ENCODE measurements at regions not wholly inside any gene's neighbourhood (a gene's known extent, or its start where the extent isn't known, plus 50 kb on each side); places are given as distances from the start of the nearest gene placed in this dataset.

DNA sequence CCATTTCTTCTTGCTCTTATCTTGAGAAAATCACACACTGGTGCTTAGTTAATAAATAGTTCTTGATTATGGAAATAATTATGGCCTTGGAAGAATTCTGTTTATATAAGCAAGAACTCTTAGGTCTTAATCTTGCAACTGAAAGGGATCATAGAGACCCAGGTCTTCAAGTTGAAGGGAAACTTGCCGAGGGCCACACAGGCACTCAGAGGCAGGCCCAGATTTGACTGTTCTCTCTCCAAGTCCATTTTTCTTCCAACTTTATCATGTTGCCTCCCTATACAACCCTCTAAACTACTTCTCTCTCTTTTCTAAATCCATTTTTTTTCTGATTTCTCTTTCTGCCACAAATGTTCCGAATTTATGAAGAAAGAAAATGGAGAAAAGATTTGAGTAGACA lies 94.5 kb upstream of the RMDN2 start:
- H3K27ac ChIP-seq = no peak overlapping the region
- no peak for DNase-seq (ENCODE audit: low read depth, low spot score)

DNA sequence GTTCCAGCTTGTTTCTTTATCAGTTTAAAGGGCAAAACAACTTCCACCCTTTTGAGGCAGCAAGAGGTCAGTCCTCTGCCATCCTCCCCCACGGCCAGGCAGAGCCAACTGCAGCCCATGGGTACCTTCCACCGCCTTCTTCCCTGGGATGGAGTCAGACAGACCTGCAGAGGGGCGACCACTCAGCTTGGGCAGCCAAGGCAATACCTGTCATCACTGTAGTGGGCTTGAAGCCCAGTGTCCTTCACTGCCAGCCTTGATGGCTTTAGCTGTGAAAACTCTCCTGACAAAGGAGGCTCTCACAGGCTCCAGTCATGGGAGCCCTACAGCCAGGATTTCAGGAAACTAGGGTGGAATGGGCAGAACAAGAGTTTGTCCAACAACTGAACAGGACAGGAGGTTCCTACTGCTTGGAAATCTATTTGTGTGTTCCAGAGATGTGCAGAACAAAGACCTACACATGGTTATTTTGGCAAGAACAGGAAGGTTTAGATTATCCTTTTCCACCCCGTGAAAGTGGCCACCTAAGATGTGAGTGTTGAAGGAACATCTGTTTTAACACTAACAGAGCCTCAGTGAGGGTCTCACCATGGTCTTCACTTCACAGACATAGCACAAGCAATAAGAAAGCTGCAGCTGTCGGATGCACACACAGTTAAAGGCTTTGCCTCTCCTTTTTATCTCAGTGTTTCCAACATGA lies 93.9 kb upstream of the RMDN2 start:
- no peak overlapping the region for H3K27ac ChIP-seq
- no peak for DNase-seq (ENCODE audit: low read depth, low spot score)

DNA sequence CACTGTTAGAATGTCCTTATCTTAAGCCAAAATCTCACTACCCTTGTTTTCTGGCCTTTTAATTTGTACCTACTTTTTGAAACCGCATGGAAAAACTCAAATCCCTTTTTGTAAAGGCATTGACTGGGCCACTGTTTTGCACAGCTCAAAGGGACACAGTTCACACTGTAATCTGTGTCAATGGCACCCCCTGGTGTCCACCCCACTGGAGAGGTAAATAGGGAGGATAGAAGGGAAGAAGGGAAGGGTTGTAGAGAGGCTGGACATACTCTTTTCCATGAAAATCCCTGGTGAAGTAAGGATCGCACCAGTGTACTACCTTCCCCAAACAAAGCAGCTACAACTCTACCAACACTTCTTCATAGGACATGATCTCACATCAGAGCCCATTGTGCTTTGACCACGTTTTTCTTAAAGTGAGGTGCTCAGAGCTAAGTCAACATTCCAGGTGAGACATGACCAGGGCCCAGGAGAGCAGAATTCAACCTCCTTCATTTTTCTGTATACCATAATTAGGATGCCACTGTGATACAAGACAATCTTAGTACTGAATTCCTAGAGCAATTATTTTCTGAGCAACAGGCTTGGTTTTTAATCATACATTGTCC lies 92.4 kb upstream of the RMDN2 start:
- DNase-seq (ENCODE audit: low read depth, low spot score) = no peak
- H3K27ac ChIP-seq = no peak overlapping the region

DNA sequence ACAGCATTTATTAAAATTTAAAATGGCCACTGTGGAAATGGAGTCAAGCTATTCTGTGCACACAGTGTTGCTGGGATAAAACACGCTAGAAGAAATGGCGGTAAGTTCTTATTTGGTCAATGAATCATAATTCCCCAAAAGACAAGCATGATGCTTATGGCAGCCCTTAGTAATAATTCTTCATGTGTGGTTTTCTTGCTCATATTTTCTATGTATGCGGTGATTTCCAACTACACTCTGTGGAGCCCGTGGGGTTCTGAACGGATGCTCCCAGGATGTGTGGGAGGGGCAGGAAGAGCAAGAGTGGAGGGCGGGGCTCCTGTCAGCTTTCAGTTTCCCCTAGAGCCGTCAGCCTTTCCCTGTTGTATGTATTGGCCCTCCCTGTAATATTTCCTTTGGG lies 91.7 kb upstream of the RMDN2 start:
- no peak for DNase-seq (ENCODE audit: low read depth, low spot score)
- H3K27ac ChIP-seq = no peak overlapping the region

DNA sequence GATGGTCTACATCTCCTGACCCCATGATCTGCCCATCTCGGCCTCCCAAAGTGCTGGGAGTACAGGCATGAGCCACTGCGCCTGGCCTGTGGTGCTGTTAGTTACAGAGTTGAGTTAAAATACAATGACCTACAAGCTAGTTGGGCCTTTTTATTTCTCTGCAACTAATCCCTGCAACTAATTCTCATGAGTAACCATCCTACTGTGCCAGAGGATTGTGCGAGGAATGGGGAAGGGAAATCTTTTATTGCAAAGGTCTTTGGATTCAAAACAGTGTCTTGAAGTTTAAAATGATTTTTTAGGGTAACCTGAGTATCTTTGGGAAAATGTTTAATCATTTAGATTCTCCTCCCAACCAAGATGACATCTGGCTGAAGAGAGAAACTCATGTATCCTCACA lies 88.8 kb upstream of the RMDN2 start:
- DNase-seq (ENCODE audit: low read depth, low spot score) = no peak
- no peak overlapping the region for H3K27ac ChIP-seq

DNA sequence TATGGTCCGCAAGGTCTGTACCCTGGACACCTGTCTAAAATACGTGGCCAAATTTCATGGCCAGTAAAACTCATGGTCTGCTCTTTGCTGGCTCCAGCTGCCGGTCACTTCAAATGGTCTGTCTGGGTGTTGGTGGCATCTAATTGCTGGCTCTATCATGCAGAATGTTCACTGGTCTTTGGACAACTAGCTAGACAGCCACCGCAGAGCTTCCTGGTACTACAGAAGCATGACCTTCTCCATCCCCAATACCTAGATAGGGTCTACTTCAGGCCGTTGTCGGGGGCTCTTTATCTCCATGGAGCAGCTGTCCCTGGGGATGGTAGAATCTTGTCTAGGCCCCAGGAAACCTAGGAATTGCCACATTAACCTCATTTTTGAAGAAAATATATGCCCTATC lies 88.4 kb upstream of the RMDN2 start:
- no peak for DNase-seq (ENCODE audit: low read depth, low spot score)
- H3K27ac ChIP-seq = no peak overlapping the region

DNA sequence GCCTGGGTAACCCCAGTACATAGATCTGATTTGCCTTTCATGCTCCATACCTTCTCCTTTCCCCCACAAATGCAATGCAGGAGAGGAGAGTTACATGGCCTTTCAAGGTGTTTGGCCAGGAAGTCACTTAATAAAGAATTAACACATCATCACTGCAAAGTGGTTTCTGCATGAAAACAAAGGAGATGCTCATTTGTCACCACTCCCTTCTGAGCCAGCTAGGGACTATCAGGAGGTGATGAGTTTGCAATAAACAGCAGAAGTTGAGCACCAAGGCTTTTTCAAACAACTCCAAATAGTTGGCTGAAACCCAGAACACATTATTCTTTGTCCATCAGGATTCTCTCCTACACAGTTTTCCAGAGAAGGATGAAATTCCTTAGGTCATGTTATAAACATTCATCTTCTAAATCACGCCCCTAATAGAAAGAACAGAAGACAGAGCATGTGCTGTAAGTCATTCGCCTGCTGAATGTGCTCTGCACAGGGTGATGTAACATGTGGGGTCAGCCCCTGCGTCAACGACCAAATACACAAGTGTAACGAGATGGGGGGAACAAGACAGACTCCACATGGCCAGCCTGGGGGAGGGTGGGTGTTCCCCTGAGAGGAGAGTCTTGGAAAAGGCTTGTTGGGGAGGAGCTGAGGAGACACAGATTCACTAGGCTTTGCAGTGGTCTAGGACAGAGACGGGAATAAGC lies 87.3 kb upstream of the RMDN2 start:
- H3K27ac ChIP-seq = no peak overlapping the region
- no peak for DNase-seq (ENCODE audit: low read depth, low spot score)

DNA sequence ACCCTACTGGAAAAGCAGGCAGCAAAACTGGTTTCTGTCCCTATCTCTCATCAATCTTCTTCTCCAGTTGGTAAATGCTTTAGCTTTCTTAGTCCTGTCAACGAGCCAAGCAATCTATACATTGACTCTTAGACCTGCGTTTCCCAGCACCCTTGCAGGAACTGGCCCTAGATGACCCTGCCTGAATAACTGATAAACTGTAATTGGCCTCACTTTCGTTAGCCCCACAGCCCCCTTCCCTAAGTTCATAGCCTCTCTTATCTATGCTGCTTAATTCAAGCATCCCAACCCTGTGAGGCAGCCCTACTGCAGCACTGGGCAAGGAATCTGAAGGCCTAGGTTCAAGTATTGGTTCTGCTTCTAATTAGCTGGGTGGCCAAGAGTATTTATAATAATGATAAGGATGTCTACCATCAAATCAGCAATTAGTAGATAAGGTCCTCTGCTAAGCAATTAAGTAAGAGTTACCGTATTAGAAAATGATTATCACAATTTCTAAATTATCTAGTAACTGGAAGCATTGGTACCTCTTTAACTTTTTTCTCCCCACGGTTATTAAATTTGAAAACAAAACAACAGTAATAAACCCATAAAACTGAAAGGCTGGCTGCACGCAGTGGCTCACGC lies 86.4 kb upstream of the RMDN2 start:
- H3K27ac ChIP-seq = no peak overlapping the region
- DNase-seq (ENCODE audit: low read depth, low spot score) = no peak

DNA sequence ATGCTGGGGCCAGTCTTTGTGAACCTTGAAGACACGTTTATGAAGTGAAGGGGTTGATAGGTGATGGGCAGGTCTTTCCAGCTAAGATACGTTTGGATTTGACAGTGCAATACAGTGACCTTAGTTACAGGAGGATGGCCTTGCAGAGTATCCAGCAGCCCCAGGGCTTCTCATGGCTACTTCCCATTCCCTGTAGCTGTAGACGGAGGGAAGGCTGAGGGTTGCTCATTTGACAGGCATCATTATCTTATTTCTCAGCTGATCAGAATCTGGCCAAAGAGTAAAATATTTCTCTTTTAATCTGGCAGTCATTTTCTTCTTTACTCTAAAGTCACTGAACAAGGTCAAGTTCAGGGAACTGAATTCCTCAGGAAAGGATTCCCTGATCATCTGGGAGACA lies 85.1 kb upstream of the RMDN2 start:
- H3K27ac ChIP-seq = no peak overlapping the region
- no peak for DNase-seq (ENCODE audit: low read depth, low spot score)

DNA sequence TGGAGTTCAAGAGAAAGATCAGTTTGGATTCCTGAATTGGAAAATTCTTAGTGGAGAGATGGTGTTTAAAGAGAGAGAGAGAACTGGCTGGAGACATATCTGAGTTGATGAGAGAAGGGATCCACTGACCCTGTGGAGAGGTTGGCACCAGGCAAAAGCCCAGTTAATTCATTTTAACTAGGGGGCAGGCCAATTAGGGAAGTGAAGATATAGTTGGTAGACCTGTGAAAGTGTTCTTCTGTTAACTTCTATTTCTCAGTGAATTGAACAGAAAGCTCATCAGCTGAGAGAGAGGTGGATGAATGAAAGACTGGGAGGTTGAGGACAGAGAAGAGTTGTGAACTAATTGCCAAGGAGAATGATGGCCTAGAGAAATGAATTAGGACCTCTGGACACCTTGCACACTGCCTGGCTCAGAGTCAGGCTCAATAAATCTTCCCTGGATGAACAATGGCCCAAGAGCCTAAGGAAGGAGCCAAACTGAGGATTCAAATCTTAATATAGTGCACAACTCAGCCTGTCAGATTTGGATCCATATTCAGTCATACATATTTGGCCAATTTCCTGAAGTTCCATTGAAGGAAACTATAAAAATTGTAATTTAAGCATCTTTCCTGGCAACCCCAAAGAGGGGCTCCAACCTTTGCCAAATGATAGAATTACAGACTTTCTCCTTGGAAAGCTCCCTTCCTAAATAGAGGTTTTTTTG lies 82.2 kb upstream of the RMDN2 start:
- H3K27ac ChIP-seq = no peak overlapping the region
- no peak for DNase-seq (ENCODE audit: low read depth, low spot score)

DNA sequence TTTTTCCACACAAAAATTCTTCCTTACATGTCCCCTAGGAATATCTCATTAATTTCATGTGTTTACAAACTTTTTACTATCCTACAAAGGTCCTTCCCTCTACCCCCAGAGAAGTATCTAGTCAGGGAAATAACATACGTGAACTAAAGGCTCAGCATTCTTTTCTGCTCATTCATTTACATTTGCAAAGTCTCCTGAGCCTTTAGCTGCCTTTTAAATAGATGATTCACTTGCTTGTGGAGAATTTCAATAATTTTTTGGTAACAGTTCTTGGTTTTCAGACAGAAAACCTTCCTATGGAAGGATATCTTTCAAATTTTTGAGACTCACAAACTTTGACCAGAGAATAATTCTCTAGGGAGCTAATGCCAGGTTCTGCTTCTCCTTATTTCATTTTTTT lies 81.5 kb upstream of the RMDN2 start:
- no peak overlapping the region for H3K27ac ChIP-seq
- DNase-seq (ENCODE audit: low read depth, low spot score) = no peak

DNA sequence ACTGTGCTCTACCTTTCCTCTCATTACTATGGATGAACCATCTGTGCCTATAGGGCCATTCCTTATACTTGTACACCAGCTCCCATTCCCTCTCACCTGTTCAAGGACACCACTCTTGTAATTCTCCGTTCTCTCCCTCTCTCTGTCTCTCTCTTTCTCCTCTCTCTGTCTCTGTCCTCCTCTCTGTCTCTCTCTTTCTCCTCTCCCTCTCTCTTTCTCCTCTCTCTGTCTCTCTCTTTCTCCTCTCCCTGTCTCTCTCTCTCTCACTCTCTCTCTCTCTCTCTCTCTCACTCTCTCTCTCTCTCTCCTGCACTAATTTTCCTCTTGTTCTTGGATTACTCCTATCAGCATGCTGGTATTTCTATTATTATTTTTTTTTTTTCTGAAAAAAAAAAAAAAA lies 78.9 kb upstream of the RMDN2 start:
- no peak for DNase-seq (ENCODE audit: low read depth, low spot score)
- H3K27ac ChIP-seq = no peak overlapping the region

DNA sequence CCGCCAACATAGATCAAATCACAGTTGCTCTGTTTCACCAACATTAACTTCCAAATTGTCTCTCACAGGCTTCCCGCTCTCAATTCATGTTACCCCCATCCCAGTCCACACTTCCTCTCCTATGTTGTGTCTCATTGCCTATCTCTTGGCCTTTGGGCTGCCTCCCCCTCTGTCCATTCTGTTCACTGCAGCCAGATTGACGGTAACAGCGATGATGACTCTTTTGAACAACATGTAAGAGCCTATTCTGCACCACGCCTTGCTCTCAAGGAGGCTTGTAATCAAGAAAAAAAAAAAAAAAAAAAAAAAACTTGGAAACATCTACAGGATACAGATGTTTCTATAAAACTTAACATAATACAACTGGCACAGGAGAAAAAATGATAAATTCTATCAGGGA lies 77.3 kb upstream of the RMDN2 start:
- no peak for DNase-seq (ENCODE audit: low read depth, low spot score)

DNA sequence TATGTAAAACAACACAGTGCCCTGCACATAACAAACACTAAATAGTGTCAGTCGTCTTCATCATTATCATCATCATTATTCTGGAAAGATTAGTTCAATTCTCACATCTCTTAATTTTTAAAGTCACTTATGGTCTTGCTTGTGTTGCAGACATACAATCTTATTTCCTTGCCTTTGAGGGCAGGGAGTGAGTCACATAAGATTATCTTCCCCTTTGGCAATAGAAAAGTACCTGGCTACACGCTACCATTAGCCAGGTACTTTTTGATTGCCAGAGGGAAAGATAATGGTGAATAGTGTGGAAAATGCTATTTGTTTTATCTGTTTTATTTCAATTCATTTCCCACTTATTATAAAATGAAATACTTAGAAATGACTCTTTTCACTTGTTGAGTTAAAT lies 76.6 kb upstream of the RMDN2 start:
- no peak for DNase-seq (ENCODE audit: low read depth, low spot score)
- no peak overlapping the region for H3K27ac ChIP-seq

More for the DNA sequence above, 77.3 kb upstream of the RMDN2 start:
- H3K27ac ChIP-seq = no peak overlapping the region

DNA sequence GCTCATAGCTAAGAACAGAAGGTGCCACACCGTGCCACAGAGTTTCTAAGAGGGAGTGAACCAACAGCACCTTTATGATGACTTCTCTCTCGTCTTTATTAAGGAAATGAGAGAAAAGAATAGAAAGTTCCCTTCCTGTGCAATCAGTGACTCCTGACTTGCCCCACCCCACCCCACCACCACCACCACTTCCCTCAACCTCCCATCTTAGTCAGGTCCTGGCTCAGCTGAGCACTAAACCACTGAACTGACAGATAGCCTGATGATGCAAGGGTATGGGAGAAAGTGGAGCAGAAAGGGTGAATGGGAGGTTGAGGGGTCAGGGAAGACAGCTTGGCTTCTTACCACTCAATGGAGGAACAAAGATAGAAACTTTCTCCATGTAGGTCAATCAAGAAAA lies 75.2 kb upstream of the RMDN2 start:
- no peak for DNase-seq (ENCODE audit: low read depth, low spot score)
- H3K27ac ChIP-seq = no peak overlapping the region

DNA sequence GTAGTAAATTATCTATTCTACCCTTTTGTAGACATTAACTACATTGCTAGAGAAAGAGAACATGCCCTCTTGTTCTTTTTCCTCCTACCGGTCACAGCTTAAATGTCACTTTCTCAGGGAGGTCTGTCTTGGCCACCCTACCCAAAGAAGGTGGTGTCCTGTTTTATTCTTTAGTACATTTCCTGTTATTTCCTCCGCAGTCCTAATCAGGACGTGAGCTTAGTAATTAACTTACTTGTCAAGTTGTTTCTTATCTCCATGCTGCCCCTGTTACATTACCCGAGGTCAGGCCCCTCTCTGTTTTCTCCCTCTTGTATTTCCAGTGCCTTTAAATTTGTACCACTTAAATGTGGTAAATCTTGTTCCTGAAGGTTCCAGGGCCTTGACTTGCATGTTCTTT lies 73.7 kb upstream of the RMDN2 start:
- H3K27ac ChIP-seq = no peak overlapping the region
- DNase-seq (ENCODE audit: low read depth, low spot score) = no peak

DNA sequence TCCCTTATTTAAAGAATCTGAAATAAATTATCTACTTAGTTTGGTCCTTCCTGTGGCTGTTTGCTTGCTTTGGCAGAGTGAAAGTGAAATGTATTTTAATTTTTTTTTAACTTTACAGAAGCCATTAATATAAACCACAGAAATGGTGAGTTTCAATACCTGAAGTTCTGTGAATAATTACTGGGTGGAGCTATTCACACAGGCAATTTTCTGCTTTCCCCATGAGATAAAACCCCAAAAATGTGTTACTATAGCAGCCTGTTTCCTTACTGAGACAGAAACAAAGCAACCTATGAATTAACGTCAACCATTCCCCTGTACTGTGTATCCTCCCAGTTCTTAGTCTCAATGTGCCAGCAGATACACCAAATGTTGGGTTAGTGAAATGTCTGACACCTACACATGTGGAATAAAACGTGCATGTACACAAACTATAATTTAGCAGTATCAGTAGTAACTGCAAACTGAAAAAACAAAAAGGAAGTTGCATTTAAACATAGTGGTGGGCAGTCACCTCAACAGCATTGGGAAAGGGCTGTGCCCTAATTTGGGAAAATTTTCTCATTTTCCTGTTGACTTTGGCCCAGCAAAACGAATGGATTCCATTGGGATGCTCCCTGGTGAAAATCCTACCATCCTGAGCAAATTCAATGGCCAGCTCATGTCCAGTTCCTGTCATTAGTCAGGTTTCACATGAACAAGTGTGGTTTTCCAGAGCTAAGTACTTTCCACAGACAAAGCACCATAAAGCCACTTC lies 73.1 kb upstream of the RMDN2 start:
- no peak overlapping the region for H3K27ac ChIP-seq
- no peak for DNase-seq (ENCODE audit: low read depth, low spot score)

DNA sequence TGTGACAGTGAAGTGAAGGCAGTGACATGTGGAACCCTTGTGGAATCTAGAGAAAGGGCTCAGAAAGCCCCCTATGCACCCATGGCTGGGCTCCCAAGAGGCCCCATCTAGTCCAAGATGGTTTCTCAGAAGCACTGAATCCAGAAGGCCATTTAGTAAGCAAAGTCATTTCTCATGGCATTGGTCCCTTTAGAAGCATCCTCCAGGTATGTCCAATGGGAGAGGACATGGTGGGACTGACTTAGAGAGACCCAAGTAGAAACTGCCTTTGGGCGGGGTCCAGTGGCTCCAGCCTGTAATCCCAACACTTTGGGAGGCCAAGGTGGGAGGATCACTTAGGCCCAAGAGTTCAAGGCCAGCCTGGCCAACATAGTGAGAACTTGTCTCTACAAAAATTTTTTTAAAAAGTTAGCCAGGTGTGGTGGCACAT lies 72.5 kb upstream of the RMDN2 start:
- no peak for DNase-seq (ENCODE audit: low read depth, low spot score)

DNA sequence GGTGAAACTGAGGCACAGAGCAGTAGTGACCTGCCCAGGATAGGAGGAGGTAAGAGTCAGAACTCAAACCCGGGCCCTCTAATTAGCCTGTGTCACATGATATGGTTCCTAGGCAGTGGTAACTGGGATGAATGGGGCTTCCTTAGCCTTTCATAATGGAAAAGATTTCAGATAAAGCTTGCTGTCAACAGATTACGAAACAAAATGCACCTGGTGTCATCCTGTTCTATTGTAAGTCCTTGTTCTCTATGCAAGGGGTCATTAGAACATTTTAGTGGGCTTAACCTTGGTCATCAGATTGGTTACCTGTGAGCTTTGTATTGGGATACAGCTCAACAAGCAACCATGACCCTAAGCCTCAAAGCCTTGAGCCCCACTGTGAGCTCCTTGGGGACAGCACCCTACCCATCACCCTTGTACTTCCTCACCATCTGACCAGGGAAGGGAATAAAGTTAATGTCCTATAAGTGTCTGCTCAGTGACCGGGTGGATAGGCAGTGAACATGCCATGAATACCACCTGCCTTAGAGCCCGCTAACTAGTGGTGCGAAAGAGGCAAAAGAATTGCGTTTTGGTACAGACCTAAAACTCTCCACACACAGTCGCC lies 70.3 kb upstream of the RMDN2 start:
- no peak overlapping the region for H3K27ac ChIP-seq
- DNase-seq (ENCODE audit: low read depth, low spot score) = no peak

More for the DNA sequence above, 72.5 kb upstream of the RMDN2 start:
- H3K27ac ChIP-seq = no peak overlapping the region
